Sciatic nerve (tissue), 2 donors: ENCODE measurements at regions not wholly inside any gene's neighbourhood (a gene's known extent, or its start where the extent isn't known, plus 50 kb on each side); places are given as distances from the start of the nearest gene placed in this dataset.
"Not testable (repeated sequence)": the region's sequence is repeated elsewhere in the genome, so short reads cannot be mapped to it uniquely, and the experiment has no call there.

Experiments used
- ATAC-seq: fragments of 200-7000 bp; cut with Tn5 transposase; one replicate; pipeline ENCODE4 v1.9.1; 2020; ENCODE audit warnings: mild to moderate bottlenecking, moderate library complexity
- DNase-seq: peaks from one replicate; pipeline ENCODE4 v3.0.0-alpha.2; 2020; ENCODE audit warnings: low spot score
- intact Hi-C: fragments of 100-400 bp; cut with DNase I; formaldehyde crosslinking; loops from one replicate; pipeline ENCODE4 v1.14.2; 2022
- donor health status: DM: no; HTN: no; CAD: no.
- donor health status: DM: no; HTN: no; CAD: no.

DNA sequence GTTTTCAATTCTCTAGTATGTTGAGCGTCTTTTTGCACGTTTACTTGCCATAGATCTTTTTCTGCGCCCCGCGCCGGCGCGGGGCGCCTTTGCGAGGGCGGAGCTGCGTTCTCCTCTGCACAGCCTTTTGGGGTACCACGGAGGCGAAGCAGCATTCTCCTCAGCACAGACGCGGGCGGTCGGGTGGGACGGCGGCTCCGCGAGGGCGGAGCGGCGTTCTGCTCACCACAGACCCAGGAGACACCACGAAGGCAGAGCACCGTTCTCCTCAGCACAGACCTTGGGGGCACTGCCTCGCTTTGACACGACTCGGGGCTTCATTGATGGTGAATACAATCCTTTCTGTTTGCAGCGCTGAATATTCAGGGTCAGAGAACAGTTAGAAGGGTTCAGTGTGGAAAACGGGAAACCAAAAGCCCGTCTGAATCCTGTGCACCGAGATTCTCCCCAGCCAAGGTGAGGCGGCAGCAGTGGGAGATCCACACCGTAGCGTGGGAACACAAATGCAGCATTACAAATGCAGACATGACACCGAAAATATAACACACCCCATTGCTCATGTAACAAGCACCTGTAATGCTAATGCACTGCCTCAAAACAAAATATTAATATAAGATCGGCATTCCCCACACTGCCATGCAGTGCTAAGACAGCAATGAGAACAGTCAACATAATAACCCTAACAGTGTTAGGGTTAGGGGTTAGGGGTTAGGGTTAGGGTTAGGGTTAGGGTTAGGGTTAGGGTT is 190.7 kb upstream of the VIPR2 start:
- ATAC-seq = peak; percentile 44
- intact Hi-C loops, DNase-seq: not testable (repeated sequence)

DNA sequence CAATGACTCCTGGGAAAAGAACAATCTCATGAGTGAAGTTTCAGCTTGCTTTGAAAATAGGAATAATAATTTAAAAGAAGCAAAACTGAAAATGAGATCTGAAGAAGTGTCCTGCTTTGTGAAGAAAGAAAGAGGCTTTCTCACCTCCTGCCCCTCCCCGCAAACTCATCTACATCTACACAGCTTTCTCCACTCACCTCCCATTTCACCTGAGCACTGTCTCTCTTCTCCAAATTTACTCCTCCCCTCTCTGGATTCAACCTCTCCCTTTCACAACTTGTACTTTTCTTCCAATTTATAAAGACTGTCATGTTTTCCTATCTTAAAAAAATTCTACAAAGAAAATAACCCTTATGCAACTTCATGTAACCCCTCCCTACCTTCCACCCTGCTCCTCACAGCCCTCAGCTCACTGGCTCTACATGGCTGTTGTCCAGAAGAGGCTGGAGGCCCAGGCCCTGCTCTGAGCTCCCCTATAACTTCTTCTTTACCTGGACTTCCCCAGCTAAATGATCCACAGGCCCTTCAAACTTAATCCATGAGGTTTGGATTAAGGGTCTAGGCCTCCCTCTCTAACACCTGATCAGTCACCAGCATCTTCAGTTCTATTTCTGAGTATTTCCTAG is 188.3 kb upstream of the VIPR2 start:
- DNase-seq, ATAC-seq, intact Hi-C loops: not testable (repeated sequence)

DNA sequence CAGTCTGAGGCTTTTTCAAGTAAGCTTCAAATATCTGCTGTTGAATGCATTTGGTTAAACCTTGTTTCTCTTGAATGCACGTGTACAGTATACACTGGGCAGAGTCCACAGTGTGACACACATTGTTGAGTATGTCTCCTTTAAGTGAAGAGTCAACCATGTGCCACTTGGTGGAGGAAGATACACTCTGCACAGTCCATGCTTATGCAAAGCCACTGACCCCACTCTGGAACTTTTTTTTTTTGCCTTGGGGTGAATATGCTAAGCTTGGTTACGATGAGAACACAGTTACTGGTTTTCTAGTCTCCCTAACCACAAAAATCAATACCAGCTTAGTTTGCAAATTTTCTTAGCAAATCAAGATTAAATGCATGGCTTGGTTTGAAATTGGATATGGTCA is 186.8 kb upstream of the VIPR2 start:
- intact Hi-C loops = no loop called here
- ATAC-seq (no peak), DNase-seq (no peak)

DNA sequence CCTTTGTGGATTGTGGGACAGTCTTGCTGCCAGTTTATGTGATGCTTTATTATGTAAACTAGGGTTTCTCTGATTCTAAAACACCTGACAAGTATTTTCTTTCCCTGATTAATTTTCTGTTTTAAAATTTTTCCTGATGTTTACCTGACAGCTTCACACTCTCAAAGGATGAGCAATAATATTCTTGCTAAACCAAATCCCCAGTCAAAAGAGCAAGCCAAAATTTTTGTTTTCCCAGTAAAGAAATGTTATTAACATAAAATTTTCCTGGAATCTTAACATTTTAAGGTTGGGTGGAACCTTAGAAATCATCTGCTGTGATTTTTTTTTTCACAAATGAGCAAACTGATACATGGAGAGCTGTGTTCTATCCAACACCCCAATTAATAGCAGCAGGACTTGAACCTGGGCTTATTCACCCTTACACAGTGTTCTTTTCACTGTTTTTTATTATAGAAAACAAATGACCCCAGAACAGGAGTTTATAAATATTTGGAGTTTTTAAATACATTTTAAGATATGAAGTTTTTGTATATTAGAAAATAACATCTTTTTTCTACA is 185.2 kb upstream of the VIPR2 start:
- ATAC-seq = peak; percentile 63
- intact Hi-C loops = no loop called here
- no peak for DNase-seq

DNA sequence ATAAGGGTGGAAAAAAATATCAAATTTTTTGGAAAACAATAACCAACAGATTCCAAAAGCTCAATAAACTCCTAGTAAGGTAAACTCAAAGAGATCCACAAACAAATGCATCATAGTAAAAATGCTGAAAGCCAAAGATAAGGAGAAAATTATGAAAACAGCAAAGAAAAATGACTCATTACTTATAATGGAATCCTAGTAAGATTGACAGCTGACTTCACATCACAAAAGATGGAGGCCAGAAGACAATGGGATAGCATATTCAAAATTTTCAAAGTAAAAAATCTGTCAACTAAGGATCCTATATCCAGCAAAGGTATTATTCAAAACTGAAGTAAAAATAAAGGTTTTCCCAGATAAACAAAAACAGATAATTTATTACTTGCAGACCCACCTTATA is 183.4 kb upstream of the VIPR2 start:
- no peak for DNase-seq
- no peak for ATAC-seq
- intact Hi-C loops = no loop called here

DNA sequence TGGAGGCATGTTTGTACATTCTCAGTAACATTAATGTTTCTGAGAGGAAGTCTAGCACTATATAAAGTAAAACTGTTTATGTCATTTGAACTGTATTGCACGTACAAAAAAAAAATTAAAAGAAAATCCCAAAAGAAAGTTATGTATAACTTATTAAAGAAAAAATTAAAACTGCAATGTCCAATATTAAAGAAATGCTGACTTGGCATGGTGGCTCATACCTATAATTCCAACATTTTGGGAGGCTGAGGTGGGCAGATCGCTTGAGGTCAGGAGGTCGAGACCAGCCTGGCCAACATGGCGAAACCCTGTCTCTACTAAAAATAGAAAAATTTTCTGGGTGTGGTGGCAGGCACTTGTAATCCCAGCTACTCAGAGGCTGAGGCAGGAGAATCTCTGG is 178.7 kb upstream of the VIPR2 start:
- ATAC-seq (no peak), DNase-seq (no peak)
- intact Hi-C loops = no loop called here

DNA sequence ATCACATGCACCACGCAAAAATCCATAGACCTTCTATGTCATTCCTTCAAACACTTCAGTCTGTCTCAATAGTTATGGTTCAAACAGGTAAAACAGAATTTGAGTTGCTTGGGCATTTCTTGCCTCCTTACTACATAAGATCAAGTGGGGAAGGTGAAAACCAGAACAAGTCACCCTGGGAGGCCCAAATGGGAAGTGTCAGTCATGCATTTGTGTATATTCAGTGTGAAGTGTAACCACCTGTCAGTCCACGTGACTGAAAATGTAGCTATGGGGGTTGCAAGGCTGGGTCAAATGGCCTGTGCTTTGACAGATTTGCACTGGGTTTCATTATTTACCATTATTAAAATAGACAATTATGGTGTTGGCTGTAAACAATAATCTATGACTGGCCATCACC is 176.6 kb upstream of the VIPR2 start:
- no peak for ATAC-seq
- intact Hi-C loops = no loop called here
- DNase-seq = no peak

DNA sequence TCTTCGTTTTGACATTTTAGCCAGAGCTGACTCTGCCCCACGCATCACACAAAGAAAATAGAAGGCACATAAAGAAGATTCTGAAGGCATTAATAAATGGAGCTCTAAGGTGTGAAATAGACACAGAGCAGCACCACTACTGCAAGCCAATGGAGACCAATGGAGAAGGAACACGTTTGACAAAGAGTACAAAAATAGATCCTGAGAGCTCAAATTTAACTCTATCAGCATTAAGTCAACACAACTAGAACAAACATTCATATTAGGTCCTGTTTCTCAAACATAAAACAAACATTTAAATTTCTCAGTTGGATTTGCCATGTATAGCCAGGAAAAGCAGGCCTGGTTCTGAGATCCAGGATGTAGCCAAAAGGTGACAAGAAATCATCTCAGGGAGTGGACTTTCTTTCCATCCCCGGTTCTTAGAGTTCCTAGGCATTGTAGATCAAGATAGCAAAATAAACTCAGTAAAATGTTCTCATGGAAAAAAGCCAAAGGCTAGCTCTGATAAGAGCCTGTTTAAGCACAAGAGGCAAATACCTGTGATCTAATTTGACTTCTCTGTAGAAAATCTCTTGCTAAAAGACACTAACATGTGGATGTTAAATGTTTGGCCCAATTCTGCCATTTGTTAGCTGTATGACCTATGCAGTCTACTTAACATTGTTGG is 174.2 kb upstream of the VIPR2 start:
- no peak for DNase-seq
- intact Hi-C loops = no loop called here
- no peak for ATAC-seq

DNA sequence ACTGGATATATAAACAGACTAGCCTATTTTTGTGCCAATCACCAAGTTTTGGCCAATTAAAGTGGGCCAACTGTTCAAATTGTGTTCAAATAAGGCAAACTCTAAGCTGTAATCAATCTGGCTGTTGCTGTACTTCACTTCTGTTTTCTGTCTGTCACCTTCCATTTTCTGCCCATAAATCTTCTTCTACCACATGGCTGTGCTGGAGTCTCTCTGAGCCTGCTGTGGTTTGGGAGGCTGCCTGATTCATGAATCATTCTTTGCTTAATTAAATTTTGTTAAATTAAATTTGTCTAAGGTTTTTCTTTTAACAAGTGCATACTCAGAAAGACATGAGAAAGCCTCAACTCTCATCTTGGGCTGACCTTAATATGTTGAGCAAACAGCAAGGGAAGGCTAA is 172.6 kb upstream of the VIPR2 start:
- no peak for DNase-seq
- no peak for ATAC-seq
- intact Hi-C loops = no loop called here

DNA sequence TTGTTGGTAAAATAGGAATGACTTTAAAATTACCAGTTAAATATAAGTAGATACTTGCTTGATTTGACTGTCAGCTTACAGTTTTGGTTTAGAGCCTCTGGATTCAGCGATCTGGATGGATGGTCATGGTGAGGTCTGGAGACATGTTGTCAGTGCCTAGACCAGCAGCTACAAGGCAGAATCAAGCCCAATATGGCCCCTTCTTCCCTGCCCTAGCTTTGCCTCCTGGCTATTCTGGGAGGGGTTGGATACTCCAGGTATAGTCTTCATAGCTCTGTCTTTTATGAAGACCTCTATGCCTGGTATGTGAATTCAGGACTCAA is 166.5 kb upstream of the VIPR2 start:
- intact Hi-C loops = no loop called here
- ATAC-seq = no peak
- no peak for DNase-seq

DNA sequence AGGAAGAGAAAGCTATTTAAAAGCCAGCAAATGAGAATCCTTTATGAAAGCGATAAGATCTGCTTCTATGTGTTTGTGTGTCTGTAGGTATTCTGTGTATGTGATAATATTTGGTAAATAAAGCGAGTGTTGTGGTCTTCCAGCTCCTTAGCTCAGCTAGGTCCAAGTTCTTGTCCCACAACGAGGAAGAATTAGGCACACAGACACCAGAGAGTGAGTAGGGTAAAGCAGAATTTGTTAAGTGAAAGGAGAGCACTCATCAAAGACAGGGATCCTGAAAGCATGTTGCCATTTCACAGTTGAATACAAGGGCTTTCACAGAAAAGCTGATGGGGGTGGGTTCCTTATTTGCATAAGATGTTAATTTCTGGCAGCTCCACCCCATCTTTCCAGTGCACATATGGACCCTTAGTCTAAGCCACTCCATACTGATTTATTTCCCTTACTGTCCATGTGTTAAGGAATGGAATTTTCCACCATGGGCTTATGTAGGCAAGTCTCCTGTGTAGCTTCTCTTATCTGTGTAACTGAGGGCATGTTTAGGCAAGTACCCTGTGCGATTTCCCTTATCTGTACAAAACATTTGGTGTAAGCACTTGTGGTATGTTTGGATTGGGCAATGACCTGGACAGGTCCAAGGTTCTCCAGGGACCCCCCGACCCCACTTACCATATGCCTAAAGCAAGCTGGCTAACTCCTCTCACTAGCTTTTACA is 165.9 kb upstream of the VIPR2 start:
- intact Hi-C loops = no loop called here
- ATAC-seq (no peak), DNase-seq (no peak)

DNA sequence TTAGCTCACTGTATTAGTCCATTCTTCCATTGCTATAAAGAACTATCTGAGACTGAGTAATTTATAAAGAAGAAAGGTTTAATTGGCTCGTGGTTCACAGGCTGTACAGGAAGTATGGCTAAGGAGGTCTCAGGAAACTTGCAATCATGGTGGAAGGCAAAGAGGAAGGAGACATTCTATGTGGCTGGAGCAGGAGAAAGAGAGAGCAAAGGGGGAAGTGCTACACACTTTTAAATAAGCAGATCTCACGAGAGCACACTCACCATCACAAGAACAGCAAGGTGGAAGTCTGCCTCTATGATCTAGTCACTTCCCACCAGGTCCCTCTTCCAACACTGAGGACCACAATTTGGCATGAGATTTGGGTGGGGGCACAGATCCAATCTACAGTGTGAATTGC is 164.5 kb upstream of the VIPR2 start:
- intact Hi-C loops, ATAC-seq, DNase-seq: not testable (repeated sequence)

DNA sequence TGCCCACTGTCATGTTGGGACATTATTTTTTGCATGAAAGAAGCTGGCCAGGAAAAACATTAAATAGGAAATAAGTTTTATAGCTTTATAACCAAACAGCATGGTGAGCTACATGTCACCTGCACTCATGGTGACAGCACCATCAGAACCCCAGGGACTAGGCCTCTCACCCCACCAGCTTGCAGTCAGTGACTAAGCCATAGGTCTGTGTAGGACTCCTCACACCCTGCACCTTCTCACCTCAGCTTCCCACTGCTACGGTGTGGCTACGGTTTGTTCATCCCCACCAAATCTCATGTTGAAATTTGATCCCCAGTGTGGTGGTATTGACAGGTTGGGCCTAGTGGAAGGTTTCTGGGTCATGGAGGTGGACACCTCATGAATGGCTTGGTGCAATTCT is 161.3 kb upstream of the VIPR2 start:
- DNase-seq (no peak), ATAC-seq (no peak)
- intact Hi-C loops = no loop called here

DNA sequence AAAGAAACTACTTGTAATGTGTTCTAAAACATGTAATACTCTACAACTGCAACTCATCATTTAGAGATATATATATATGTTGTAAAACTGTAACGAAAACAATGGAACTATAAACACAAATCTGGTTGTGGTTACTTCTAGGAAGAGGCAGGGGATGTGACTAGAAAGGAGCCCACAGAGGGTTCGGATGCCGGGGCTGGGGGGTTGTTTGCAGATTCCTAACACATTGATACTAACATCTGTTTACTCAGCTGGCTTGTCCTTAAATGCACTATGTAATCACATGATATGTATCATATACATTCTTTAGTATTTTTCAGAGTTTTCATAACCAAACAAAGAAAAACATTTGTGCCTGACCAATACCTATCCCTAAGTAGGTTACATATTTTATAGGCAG is 160.5 kb upstream of the VIPR2 start:
- DNase-seq, ATAC-seq, intact Hi-C loops: not testable (repeated sequence)

DNA sequence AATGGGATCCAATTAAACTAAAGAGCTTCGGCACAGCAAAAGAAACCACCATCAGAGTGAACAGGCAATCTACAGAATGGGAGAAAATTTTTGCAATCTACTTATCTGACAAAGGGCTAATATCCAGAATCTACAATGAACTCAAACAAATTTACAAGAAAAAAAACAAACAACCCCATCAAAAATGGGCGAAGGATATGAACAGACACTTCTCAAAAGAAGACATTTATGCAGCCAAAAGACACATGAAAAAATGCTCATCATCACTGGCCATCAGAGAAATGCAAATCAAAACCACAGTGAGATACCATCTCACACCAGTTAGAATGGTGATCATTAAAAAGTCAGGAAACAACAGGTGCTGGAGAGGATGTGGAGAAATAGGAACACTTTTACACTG is 158.8 kb upstream of the VIPR2 start:
- intact Hi-C loops, ATAC-seq: not testable (repeated sequence)

DNA sequence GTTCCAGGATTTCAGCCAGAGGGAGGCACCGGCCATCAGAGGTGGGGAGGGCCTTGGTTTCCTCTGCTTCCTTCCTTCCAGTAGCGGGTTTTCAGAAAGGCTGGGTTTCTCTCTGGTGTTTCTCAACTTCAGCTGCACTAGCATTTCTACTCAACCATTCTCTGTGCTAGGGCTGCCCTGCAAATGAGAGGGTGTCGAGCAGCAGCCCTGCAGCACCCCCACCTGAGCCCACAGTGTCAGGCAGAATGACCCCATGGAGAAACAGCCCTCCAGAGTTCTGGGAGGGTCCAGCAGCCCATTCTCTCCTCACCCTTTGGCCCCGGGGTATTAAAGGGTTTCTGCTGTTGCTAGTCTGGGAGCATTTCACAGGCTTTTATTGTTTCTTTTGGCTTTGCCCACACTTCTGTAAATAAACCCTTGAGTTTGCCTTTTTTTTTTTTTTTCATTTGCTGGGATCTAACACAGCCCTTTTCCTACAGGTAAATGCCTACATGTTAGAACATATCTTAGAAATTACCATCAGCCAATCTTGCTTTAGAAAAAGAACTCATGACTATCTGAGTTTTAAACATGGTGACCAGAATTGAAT is 151.5 kb upstream of the VIPR2 start:
- intact Hi-C loops = no loop called here
- no peak for DNase-seq
- ATAC-seq = no peak

More for the DNA sequence above, 158.8 kb upstream of the VIPR2 start:
- not testable (repeated sequence) for DNase-seq

DNA sequence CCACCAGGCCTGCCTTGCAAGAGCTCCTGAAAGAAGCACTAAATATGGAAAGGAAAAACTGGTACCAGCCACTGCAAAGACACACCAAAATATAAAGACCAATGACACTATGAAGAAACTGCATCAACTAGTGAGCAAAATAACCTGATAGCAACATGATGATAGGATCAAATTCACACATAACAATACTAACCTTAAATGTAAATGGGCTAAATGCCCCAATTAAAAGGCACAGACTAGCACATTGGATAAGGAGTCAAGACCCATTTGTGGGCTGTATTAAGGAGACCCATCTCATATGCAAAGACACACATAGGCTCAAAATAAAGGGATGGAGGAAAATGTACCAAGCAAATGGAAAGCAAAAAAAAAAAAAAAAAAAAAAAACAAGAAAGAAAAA is 141.8 kb upstream of the VIPR2 start:
- intact Hi-C loops, ATAC-seq, DNase-seq: not testable (repeated sequence)

DNA sequence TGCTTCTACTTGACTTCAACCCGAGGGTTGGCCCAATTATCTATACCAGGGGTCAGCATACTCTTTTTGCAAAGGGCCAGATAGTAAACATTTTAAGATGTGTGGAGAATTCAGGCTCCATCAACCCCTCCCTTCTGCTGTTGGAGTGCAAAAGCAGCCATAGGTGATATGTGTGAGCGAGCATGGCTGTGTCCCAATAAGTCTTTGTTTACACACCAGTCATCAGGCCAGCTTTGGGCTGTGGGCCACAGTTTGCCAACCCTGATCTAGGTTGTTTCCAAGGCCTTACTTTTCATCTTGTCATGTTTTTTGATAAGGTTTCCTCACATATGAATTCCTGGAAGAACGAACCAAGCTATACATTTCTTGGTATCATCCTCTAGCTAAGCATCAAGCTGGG is 136.9 kb upstream of the VIPR2 start:
- no peak for DNase-seq
- intact Hi-C loops = no loop called here
- ATAC-seq = no peak

DNA sequence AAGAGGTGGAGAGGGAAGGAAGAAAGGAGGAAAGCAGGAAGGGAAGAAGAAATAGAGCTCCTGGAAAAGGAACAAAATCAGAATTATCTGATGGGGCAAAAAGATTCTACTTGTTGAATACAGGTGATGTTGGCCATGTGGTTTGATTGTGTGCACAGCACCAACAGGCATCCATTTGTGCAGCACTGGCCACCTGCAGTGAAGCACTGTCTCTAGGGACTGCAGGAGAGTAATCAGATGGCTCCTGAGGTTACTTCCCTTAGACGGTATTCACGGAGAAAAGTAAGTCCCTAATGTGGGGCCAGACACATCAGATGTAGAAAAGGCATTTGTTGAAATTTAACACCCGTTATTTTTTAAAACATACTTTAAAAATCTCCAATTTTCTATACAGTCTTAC is 135.3 kb upstream of the VIPR2 start:
- no peak for ATAC-seq
- intact Hi-C loops = no loop called here
- DNase-seq = no peak
